K562 (cell line): ENCODE measurements at regions not wholly inside any gene's neighbourhood (a gene's known extent, or its start where the extent isn't known, plus 50 kb on each side); places are given as distances from the start of the nearest gene placed in this dataset.

ENCODE experiments used
- ATAC-seq: fragments of 200-7000 bp; cut with Tn5 transposase; 3 replicates; pipeline ENCODE4 v1.9.1; 2020; ENCODE audit warnings: moderate library complexity
- BruUV-seq: library from RNA; stranded (reverse); fragments of 400-500 nt; replicated peaks from 2 replicates; lab custom pipeline; 2021; lab: Mats Ljungman, UMichigan
- CTCF ChIA-PET: fragments of 300-600 bp; formaldehyde crosslinking; extraction: SDS; loops from one replicate; lab custom pipeline; 2021; ENCODE audit warnings: low intra/inter-chr PET ratio; lab: Yijun Ruan, JAX
- POLR2A ChIA-PET: fragments of 300-600, 350-650 bp; sonication (Branson Sonifier 250); formaldehyde crosslinking; extraction: SDS; loops from one replicate; lab custom pipeline; 2021; ENCODE audit warnings: antibody characterized with exemption, inconsistent platforms; lab: Yijun Ruan, JAX
- DNase-seq, 4 experiments: peaks; one replicate each; pipeline versions ENCODE4 v3.0.0 to v3.0.0-alpha.2; 2011 to 2018; ENCODE audit warnings: low spot score in 3 of 4, mixed read lengths in 3 of 4; ENCODE audit errors: extremely low read depth in 1 of 4
- FAIRE-seq: peaks from 2 replicates; lab custom pipeline; 2011; peaks lifted over from hg19 to GRCh38; lab: Jason Lieb, UNC
- H2AFZ ChIP-seq: 2 replicates; pipeline ENCODE4 v1.6.0; 2011; ENCODE audit warnings: low read depth, low read length, control low read depth, inconsistent platforms
- H3K27ac ChIP-seq: fragments of 200-600 bp; 3 replicates; pipeline ENCODE4 v1.8.0; 2011; ENCODE audit warnings: low read depth, mild to moderate bottlenecking, control low read depth, inconsistent platforms, low read length, moderate library complexity, mixed read lengths; ENCODE audit errors: extremely low read depth
- H3K27me3 ChIP-seq, 2 experiments: fragments of 300-600 bp in 1 of 2; 2 replicates in 1 of 2; 3 replicates in 1 of 2; pipeline versions ENCODE4 v1.6.0 to v1.8.0; 2011; ENCODE audit warnings: inconsistent platforms in 2 of 2, low read length in 2 of 2, mild to moderate bottlenecking in 1 of 2, mixed read lengths in 1 of 2, moderate library complexity in 1 of 2; ENCODE audit not compliant: control insufficient read depth in 2 of 2, insufficient read depth in 2 of 2
- H3K36me3 ChIP-seq: fragments of 300-600 bp; 3 replicates; pipeline ENCODE4 v1.8.0; 2011; ENCODE audit warnings: mild to moderate bottlenecking, low read length, inconsistent platforms; ENCODE audit not compliant: control insufficient read depth, insufficient read depth
- H3K4me1 ChIP-seq, 2 experiments: fragments of 200-600 bp in 1 of 2; replicated peaks in 1 of 2; 2 replicates in 1 of 2; 3 replicates in 1 of 2; pipeline versions ENCODE4 v1.5.1 to v1.8.0; 2011; ENCODE audit warnings: inconsistent platforms in 2 of 2, low read length in 2 of 2, mild to moderate bottlenecking in 1 of 2, mixed read lengths in 1 of 2, moderate library complexity in 1 of 2; ENCODE audit not compliant: control insufficient read depth in 2 of 2, insufficient read depth in 2 of 2
- H3K4me2 ChIP-seq: 2 replicates; pipeline ENCODE4 v1.6.1; 2011; ENCODE audit warnings: low read length, control low read depth, inconsistent platforms, mixed read lengths; ENCODE audit not compliant: insufficient read depth
- H3K4me3 ChIP-seq: fragments of 200-600 bp; sonication (generic), shearing (Covaris generic); 2 replicates; pipeline ENCODE4 v1.5.1; 2016; ENCODE audit warnings: control low read depth, inconsistent platforms
- H3K79me2 ChIP-seq: fragments of 200-600 bp; 3 replicates; pipeline ENCODE4 v1.8.0; 2011; ENCODE audit warnings: low read length, inconsistent platforms; ENCODE audit not compliant: control insufficient read depth, insufficient read depth
- H3K9ac ChIP-seq, 2 experiments: 2 replicates each; pipeline versions ENCODE4 v1.6.0 to v1.6.1; 2011; ENCODE audit warnings: low read depth in 2 of 2, low read length in 2 of 2, control low read depth in 1 of 2, inconsistent platforms in 1 of 2, mild to moderate bottlenecking in 1 of 2, mixed read lengths in 1 of 2; ENCODE audit not compliant: insufficient read depth in 1 of 2
- H3K9me1 ChIP-seq: one replicate; pipeline ENCODE4 v1.6.0; 2011; ENCODE audit warnings: inconsistent platforms, mild to moderate bottlenecking, low read length, moderate library complexity; ENCODE audit not compliant: control insufficient read depth, insufficient read depth
- H3K9me3 ChIP-seq: replicated peaks from 2 replicates; pipeline ENCODE4 v1.5.1; 2011; ENCODE audit warnings: low read depth, low read length, inconsistent platforms; ENCODE audit not compliant: control insufficient read depth, insufficient read depth
- H4K20me1 ChIP-seq: replicated peaks from 2 replicates; pipeline ENCODE4 v1.6.1; 2011; ENCODE audit warnings: low read length, inconsistent platforms, mixed read lengths; ENCODE audit not compliant: control insufficient read depth, insufficient read depth
- PHF8 ChIP-seq: fragments of 200-600 bp; sonication (generic); IDR thresholded peaks from 2 replicates; pipeline ENCODE4 v1.6.1; 2012; ENCODE audit warnings: mixed run types, mild to moderate bottlenecking, inconsistent platforms, low read length, moderate library complexity, borderline replicate concordance
- SOX6 ChIP-seq: fragments of 450-650 bp; IDR thresholded peaks from 2 replicates; pipeline ENCODE4 v1.6.1; 2014; ENCODE audit warnings: mild to moderate bottlenecking
- WGBS: fragments of 100-300 bp; shearing (Covaris generic); methylation state at CpG from one replicate; pipeline ENCODE4 v1.1.6; 2016; ENCODE audit warnings: low coverage, mixed read lengths; ENCODE audit not compliant: insufficient coverage; ENCODE audit errors: missing lambda C conversion rate; 5-methylcytosine and 5-hydroxymethylcytosine counted together
- in situ Hi-C: fragments of 300-500 bp; cut with MboI; formaldehyde crosslinking; loops from 4 replicates; pipeline ENCODE4 v1.15.0; 2018; ENCODE audit warnings: inconsistent platforms, mixed read lengths
- intact Hi-C: fragments of 100-400 bp; cut with micrococcal nuclease; formaldehyde crosslinking; loops from 2 replicates; pipeline ENCODE4 v1.14.2; 2022
- TF ChIP-seq, protein P1 (sequence below): fragments of 250-450 bp; sonication (Bioruptor Pico); IDR thresholded peaks from 2 replicates; pipeline ENCODE4 v1.4.0; 2020; ENCODE audit warnings: borderline replicate concordance
- TF ChIP-seq, protein P2 (sequence below): sonication (generic); formaldehyde crosslinking; IDR thresholded peaks from 2 replicates; pipeline ENCODE4 v1.8.0; 2023; ENCODE audit warnings: missing genetic modification reagents, mild to moderate bottlenecking, borderline replicate concordance

DNA sequence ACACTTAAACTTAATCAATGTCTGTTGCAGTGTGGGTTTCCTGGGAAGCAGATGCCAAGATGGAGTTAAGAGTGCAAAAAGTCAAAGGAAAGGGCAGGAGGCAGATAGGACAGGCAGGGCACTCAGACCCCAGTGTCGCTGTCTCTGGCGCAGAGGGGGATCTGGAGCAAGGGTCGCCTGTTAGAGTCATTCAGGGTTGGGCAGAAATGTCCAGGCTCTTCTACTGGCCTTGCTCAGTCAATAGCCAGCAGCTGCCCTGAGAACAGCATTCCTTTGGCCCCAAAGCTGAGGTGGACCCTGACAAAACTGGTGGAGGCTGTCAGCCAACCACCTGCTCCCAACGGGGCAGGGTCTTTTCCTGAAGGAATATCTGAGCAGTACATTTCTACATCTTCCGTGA is 97.1 kb upstream of the SLC66A3 start:
- Histone ChIP-seq H3K4me3 (no peak overlapping the region), H2AFZ (no peak overlapping the region), H3K9ac (no peak overlapping the region), H3K27me3 (peaks cover 9 to 24% of the 10 kb centered on the region in 2 experiments; a peak in 4 of 5 replicates), H4K20me1 (no peaks in the 10 kb centered on the region), H3K4me2 (no peak overlapping the region), H3K9me1 (no peaks in the 10 kb centered on the region), H3K36me3 (no peaks in the 10 kb centered on the region), H3K9me3 (no peaks in the 10 kb centered on the region), H3K27ac (no peak overlapping the region), H3K4me1 (no peaks in the 10 kb centered on the region), H3K79me2 (no peaks in the 10 kb centered on the region)
- intact Hi-C loops = no loop called here
- ChIA-PET CTCF (no interaction called here), POLR2A (no interaction called here)
- in situ Hi-C loops = no loop called here
- no TSS peak for BruUV-seq
- DNase-seq = no peak
- TF ChIP-seq, protein P1, sequence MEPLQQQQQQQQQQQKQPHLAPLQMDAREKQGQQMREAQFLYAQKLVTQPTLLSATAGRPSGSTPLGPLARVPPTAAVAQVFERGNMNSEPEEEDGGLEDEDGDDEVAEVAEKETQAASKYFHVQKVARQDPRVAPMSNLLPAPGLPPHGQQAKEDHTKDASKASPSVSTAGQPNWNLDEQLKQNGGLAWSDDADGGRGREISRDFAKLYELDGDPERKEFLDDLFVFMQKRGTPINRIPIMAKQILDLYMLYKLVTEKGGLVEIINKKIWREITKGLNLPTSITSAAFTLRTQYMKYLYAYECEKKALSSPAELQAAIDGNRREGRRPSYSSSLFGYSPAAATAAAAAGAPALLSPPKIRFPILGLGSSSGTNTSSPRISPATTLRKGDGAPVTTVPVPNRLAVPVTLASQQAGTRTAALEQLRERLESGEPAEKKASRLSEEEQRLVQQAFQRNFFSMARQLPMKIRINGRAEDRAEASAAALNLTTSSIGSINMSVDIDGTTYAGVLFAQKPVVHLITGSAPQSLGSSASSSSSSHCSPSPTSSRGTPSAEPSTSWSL (CRISPR knock-in tag) = no peak
- TF ChIP-seq PHF8 (no peak), SOX6 (no peak)
- TF ChIP-seq, protein P2, sequence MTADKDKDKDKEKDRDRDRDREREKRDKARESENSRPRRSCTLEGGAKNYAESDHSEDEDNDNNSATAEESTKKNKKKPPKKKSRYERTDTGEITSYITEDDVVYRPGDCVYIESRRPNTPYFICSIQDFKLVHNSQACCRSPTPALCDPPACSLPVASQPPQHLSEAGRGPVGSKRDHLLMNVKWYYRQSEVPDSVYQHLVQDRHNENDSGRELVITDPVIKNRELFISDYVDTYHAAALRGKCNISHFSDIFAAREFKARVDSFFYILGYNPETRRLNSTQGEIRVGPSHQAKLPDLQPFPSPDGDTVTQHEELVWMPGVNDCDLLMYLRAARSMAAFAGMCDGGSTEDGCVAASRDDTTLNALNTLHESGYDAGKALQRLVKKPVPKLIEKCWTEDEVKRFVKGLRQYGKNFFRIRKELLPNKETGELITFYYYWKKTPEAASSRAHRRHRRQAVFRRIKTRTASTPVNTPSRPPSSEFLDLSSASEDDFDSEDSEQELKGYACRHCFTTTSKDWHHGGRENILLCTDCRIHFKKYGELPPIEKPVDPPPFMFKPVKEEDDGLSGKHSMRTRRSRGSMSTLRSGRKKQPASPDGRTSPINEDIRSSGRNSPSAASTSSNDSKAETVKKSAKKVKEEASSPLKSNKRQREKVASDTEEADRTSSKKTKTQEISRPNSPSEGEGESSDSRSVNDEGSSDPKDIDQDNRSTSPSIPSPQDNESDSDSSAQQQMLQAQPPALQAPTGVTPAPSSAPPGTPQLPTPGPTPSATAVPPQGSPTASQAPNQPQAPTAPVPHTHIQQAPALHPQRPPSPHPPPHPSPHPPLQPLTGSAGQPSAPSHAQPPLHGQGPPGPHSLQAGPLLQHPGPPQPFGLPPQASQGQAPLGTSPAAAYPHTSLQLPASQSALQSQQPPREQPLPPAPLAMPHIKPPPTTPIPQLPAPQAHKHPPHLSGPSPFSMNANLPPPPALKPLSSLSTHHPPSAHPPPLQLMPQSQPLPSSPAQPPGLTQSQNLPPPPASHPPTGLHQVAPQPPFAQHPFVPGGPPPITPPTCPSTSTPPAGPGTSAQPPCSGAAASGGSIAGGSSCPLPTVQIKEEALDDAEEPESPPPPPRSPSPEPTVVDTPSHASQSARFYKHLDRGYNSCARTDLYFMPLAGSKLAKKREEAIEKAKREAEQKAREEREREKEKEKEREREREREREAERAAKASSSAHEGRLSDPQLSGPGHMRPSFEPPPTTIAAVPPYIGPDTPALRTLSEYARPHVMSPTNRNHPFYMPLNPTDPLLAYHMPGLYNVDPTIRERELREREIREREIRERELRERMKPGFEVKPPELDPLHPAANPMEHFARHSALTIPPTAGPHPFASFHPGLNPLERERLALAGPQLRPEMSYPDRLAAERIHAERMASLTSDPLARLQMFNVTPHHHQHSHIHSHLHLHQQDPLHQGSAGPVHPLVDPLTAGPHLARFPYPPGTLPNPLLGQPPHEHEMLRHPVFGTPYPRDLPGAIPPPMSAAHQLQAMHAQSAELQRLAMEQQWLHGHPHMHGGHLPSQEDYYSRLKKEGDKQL (CRISPR knock-in tag) = no peak
- no peak for ATAC-seq
- no peak for FAIRE-seq
- WGBS = 0% methylated on average over 5 of the region's 5 CpGs
